ENCODE measurements at regions not wholly inside any gene's neighbourhood (a gene's known extent, or its start where the extent isn't known, plus 50 kb on each side); places are given as distances from the start of the nearest gene placed in this dataset.
A peak's percentile ranks its signal among the peaks of the same experiment; 100 is the strongest.
"Not testable (repeated sequence)": the region's sequence is repeated elsewhere in the genome, so short reads cannot be mapped to it uniquely, and the experiment has no call there.

- H3K27ac ChIP-seq; DNase-seq; H3K27me3 ChIP-seq; H3K4me3 ChIP-seq; H3K4me1 ChIP-seq; H3K9me3 ChIP-seq; intact Hi-C loops (cut with DNase I); H3K36me3 ChIP-seq; ATAC-seq: not testable (repeated sequence)
Measured at GRCh38 chr6:71360556-71361335, 72.1 kb downstream of the OGFRL1 start.

GRCh38 chr6:71364889-71365542, 76.4 kb downstream of the OGFRL1 start:
- intact Hi-C loops (cut with DNase I), result no loop called here
- no peak for TF ChIP-seq CTCF (IDR thresholded peaks at IDR 0.05)
- Histone ChIP-seq H3K4me1 (peaks cover 17% of the 10 kb centered on the region), H3K27ac (no peak overlapping the region), H3K9me3 (no peaks in the 10 kb centered on the region), H3K4me3 (no peak overlapping the region), H3K36me3 (no peaks in the 10 kb centered on the region), H3K27me3 (no peaks in the 10 kb centered on the region)
- ATAC-seq (no peak), DNase-seq (no peak)

- Histone ChIP-seq H3K4me3 (no peak overlapping the region), H3K27ac (no peak overlapping the region), H3K9me3 (no peaks in the 10 kb centered on the region), H3K27me3 (no peaks in the 10 kb centered on the region), H3K36me3 (peaks cover 10% of the 10 kb centered on the region), H3K4me1 (peaks cover 17% of the 10 kb centered on the region)
- no peak for TF ChIP-seq CTCF (IDR thresholded peaks at IDR 0.05)
- intact Hi-C loops (cut with DNase I), result no loop called here
- DNase-seq, result no peak
- peak; percentile 15 for ATAC-seq
Measured at GRCh38 chr6:71367756-71368155, 79.1 kb downstream of the OGFRL1 start.

- Histone ChIP-seq H3K4me3 (no peak overlapping the region), H3K27ac (no peak overlapping the region), H3K9me3 (no peaks in the 10 kb centered on the region), H3K27me3 (no peaks in the 10 kb centered on the region), H3K4me1 (peaks cover 17% of the 10 kb centered on the region), H3K36me3 (peaks cover 10% of the 10 kb centered on the region)
- no peak for TF ChIP-seq CTCF (IDR thresholded peaks at IDR 0.05)
- no peak for DNase-seq
- ATAC-seq, result no peak
- intact Hi-C loops (cut with DNase I), result no loop called here
Measured at GRCh38 chr6:71368284-71368683, 79.7 kb downstream of the OGFRL1 start.

GRCh38 chr6:71371559-71371958, 82.9 kb downstream of the OGFRL1 start:
- intact Hi-C loops (cut with DNase I), result no loop called here
- Histone ChIP-seq H3K27me3 (no peaks in the 10 kb centered on the region), H3K4me1 (peaks cover 8% of the 10 kb centered on the region), H3K4me3 (no peak overlapping the region), H3K9me3 (no peaks in the 10 kb centered on the region), H3K36me3 (peaks cover 10% of the 10 kb centered on the region), H3K27ac (no peak overlapping the region)
- no peak for TF ChIP-seq CTCF (IDR thresholded peaks at IDR 0.05)
- DNase-seq (no peak), ATAC-seq (no peak)

GRCh38 chr6:71373943-71374342, 85.3 kb downstream of the OGFRL1 start:
- ATAC-seq, result no peak

More at GRCh38 chr6:71373943-71374342, 85.3 kb downstream of the OGFRL1 start:
- TF ChIP-seq CTCF (IDR thresholded peaks at IDR 0.05), result no peak
- Histone ChIP-seq H3K36me3 (peaks cover 13% of the 10 kb centered on the region), H3K27me3 (no peaks in the 10 kb centered on the region), H3K27ac (no peak overlapping the region), H3K4me1 (peaks cover 9% of the 10 kb centered on the region), H3K9me3 (no peaks in the 10 kb centered on the region), H3K4me3 (no peak overlapping the region)
- no peak for DNase-seq
- intact Hi-C loops (cut with DNase I), result no loop called here

All from upper lobe of right lung (tissue), 1 donor.